ENCODE measurements at regions not wholly inside any gene's neighbourhood (a gene's known extent, or its start where the extent isn't known, plus 50 kb on each side); places are given as distances from the start of the nearest gene placed in this dataset.

DNA sequence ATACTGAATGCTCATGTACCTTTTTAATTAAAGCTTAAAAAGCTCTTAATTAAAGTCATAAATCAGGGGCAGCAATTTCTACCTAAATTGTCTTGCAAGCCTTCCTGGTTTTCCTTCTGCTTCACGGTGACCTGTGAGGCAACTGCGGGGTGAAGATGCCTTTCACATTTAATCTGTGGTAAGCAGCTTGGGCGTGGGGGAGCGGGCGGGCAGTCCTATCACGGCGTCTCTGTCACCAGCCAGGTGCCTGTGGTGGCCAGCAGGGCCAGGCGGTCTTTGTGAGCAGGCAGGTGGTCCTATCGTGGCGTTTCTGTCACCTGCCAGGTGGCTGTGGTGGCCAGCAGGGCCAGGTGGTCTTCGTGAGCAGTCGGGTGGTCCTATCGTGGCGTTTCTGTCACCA is 269.2 kb upstream of the PPP2R2D start:
- Histone ChIP-seq H2AFZ (ENCODE audit: low read depth, low read length) (no peak overlapping the region), H3K27me3 (ENCODE audit: control insufficient read depth in 2 of 2, insufficient read depth in 2 of 2, low read length in 2 of 2) (no peaks in the 10 kb centered on the region), H3K4me1 (ENCODE audit: control insufficient read depth, extremely low read depth, insufficient read depth, low read length) (no peaks in the 10 kb centered on the region), H3K4me3 (replicated peaks in 1 of 3; ENCODE audit: insufficient read depth in 1 of 3, low read depth in 1 of 3, low read length in 3 of 3) (no peak overlapping the region), H3K4me2 (ENCODE audit: insufficient read depth, low read length) (no peak overlapping the region), H3K9me1 (replicated peaks; ENCODE audit: control insufficient read depth, extremely low read depth, insufficient read depth, low read length) (no peaks in the 10 kb centered on the region), H3K27ac (ENCODE audit: insufficient read depth, low read depth, low read length) (no peak overlapping the region), H3K79me2 (ENCODE audit: control insufficient read depth, insufficient read depth, low read length) (no peaks in the 10 kb centered on the region), H3K9ac (replicated peaks; ENCODE audit: extremely low read depth, insufficient read depth, low read length) (no peak overlapping the region), H3K9me3 (replicated peaks; ENCODE audit: control insufficient read depth, insufficient read depth, low read length) (peaks cover 6% of the 10 kb centered on the region), H3K36me3 (ENCODE audit: control insufficient read depth in 2 of 2, extremely low read depth in 1 of 2, insufficient read depth in 2 of 2, low read length in 2 of 2) (no peaks in the 10 kb centered on the region), H4K20me1 (replicated peaks; ENCODE audit: control insufficient read depth, extremely low read depth, insufficient read depth, low read length) (no peaks in the 10 kb centered on the region)
- TF ChIP-seq EZH2 (IDR thresholded peaks at IDR 0.05; ENCODE audit: borderline replicate concordance, low read depth, low read length, severe bottlenecking) (no peak), JUN (IDR thresholded peaks at IDR 0.05; ENCODE audit: borderline replicate concordance, insufficient read depth, insufficient read length, low read depth) (no peak), FOS (IDR thresholded peaks at IDR 0.05; ENCODE audit: borderline replicate concordance, insufficient read depth, low read length) (no peak), POLR2AphosphoS5 (IDR thresholded peaks at IDR 0.05; ENCODE audit: insufficient read depth, low read depth, low read length) (no peak), MYC (IDR thresholded peaks at IDR 0.05; ENCODE audit: low read depth, low read length) (no peak), POLR2A (IDR thresholded peaks at IDR 0.05; ENCODE audit: low read depth, low read length) (no peak), GATA2 (IDR thresholded peaks at IDR 0.05; ENCODE audit: insufficient read depth, insufficient read length, low read depth, low read length) (no peak)
- TF ChIP-seq, protein P1, sequence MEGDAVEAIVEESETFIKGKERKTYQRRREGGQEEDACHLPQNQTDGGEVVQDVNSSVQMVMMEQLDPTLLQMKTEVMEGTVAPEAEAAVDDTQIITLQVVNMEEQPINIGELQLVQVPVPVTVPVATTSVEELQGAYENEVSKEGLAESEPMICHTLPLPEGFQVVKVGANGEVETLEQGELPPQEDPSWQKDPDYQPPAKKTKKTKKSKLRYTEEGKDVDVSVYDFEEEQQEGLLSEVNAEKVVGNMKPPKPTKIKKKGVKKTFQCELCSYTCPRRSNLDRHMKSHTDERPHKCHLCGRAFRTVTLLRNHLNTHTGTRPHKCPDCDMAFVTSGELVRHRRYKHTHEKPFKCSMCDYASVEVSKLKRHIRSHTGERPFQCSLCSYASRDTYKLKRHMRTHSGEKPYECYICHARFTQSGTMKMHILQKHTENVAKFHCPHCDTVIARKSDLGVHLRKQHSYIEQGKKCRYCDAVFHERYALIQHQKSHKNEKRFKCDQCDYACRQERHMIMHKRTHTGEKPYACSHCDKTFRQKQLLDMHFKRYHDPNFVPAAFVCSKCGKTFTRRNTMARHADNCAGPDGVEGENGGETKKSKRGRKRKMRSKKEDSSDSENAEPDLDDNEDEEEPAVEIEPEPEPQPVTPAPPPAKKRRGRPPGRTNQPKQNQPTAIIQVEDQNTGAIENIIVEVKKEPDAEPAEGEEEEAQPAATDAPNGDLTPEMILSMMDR (IDR thresholded peaks at IDR 0.05; ENCODE audit: extremely low read depth in 1 of 2, insufficient read depth in 1 of 2, low read depth in 1 of 2, low read length in 2 of 2): no peak
- TF ChIP-seq, protein P2, sequence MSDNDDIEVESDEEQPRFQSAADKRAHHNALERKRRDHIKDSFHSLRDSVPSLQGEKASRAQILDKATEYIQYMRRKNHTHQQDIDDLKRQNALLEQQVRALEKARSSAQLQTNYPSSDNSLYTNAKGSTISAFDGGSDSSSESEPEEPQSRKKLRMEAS (IDR thresholded peaks at IDR 0.05; ENCODE audit: insufficient read depth, insufficient read length): no peak
- ChIA-PET CTCF (no interaction called here), POLR2A (no interaction called here)
- intact Hi-C loops (cut with micrococcal nuclease) (no loop called here), dilution Hi-C loops (cut with MboI; ENCODE audit: extremely low pct_ligation_motif_present, low sequenced_read_pairs) (no loop called here)
- no TSS peak for BruUV-seq (replicated peaks)
- FAIRE-seq (no peak), DNase-seq (ENCODE audit: low read depth, low spot score) (no peak)
